ENCODE measurements at regions not wholly inside any gene's neighbourhood (a gene's known extent, or its start where the extent isn't known, plus 50 kb on each side); places are given as distances from the start of the nearest gene placed in this dataset.

DNA sequence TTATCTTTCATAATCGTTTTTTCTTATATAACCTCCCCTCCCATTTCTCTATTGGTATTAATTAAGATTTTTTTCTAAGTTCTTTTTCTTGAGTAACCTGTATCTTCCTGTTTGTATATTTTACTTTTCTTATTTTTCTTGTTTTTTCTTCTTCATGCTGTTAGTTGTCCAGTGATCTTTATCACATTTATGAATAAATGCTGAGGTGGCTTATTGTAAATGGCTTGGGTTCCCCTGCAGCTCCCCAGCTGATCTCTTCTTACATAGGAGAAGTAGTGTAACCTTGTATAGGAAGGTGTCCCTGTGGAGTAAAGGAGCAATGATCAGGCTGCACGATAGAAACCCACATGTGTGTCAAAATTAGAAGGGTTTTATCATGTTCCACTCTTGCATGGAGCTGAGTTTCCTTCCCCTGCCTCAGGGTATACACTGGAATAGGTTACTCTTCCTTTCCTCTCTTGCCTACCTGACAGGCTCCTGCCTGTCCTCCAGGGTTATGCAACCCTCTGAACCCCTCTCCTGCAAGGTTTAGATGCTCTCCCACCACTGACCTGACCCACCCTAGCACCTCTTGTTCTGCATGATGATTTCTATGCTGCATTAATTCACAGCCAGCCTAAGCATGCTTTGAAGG lies 334.8 kb upstream of the RGS6 start:
- TF ChIP-seq YY1 (IDR thresholded peaks at IDR 0.05; ENCODE audit: insufficient read depth, insufficient read length), result no peak
- no peak for TF ChIP-seq ZNF274 (IDR thresholded peaks at IDR 0.05; ENCODE audit: low read depth, low read length)
- no peak for TF ChIP-seq SUZ12 (IDR thresholded peaks at IDR 0.05; ENCODE audit: extremely low read depth, insufficient read depth, insufficient read length)
